Panc1 (cell line): ENCODE measurements at regions not wholly inside any gene's neighbourhood (a gene's known extent, or its start where the extent isn't known, plus 50 kb on each side); places are given as distances from the start of the nearest gene placed in this dataset.

Experiments
- ATAC-seq: fragments of 200-7000 bp; cut with Tn5 transposase; 2 replicates; pipeline ENCODE4 v1.9.1; 2020; ENCODE audit warnings: mild to moderate bottlenecking, moderate library complexity
- BruUV-seq: library from RNA; stranded (reverse); fragments of 400-500 nt; replicated peaks from 2 replicates; lab custom pipeline; 2021; lab: Mats Ljungman, UMichigan
- CTCF ChIA-PET: fragments of 300-600 bp; sonication (Branson Sonifier 250); formaldehyde crosslinking; loops from one replicate; lab custom pipeline; 2022; ENCODE audit warnings: antibody characterized with exemption; lab: Charles Lee
- POLR2A ChIA-PET: fragments of 300-600 bp; sonication (Branson Sonifier 250); formaldehyde crosslinking; loops from one replicate; lab custom pipeline; 2022; ENCODE audit warnings: antibody characterized with exemption; lab: Charles Lee
- DNase-seq: peaks from one replicate; pipeline ENCODE4 v3.0.0-alpha.2; 2010; ENCODE audit warnings: low read depth, low spot score
- H3K27ac ChIP-seq: 2 replicates; pipeline ENCODE4 v1.5.1; 2011; ENCODE audit warnings: mild to moderate bottlenecking, low read length, inconsistent platforms
- H3K27me3 ChIP-seq: fragments of 200-500 bp; sonication (Bioruptor generic); 2 replicates; pipeline ENCODE4 v1.6.0; 2014; ENCODE audit warnings: low read length, inconsistent platforms; ENCODE audit not compliant: control insufficient read depth, insufficient read depth
- H3K36me3 ChIP-seq: fragments of 200-500 bp; sonication (Bioruptor generic); 2 replicates; pipeline ENCODE4 v1.5.1; 2014; ENCODE audit warnings: inconsistent platforms, mild to moderate bottlenecking, low read length, moderate library complexity; ENCODE audit not compliant: control insufficient read depth, insufficient read depth
- H3K4me1 ChIP-seq: 2 replicates; pipeline ENCODE4 v1.5.1; 2011; ENCODE audit warnings: inconsistent platforms, mild to moderate bottlenecking, low read length, moderate library complexity; ENCODE audit not compliant: control insufficient read depth, insufficient read depth
- H3K4me3 ChIP-seq, 2 experiments: 2 replicates each; pipeline ENCODE4 v1.5.1; 2011 to 2012; ENCODE audit warnings: low read depth in 2 of 2, low read length in 2 of 2, mild to moderate bottlenecking in 2 of 2, inconsistent platforms in 1 of 2, moderate library complexity in 1 of 2
- H3K9me3 ChIP-seq: fragments of 200-500 bp; sonication (Bioruptor generic); 2 replicates; pipeline ENCODE4 v1.5.1; 2014; ENCODE audit warnings: low read depth, mild to moderate bottlenecking, inconsistent platforms, low read length, moderate library complexity; ENCODE audit not compliant: control insufficient read depth, insufficient read depth
- CTCF ChIP-seq: fragments of 450-650 bp; IDR thresholded peaks from 2 replicates; pipeline ENCODE4 v1.5.1; 2017; ENCODE audit warnings: mild to moderate bottlenecking
- POLR2AphosphoS5 ChIP-seq: IDR thresholded peaks from 2 replicates; pipeline ENCODE4 v1.6.1; 2012; ENCODE audit warnings: mild to moderate bottlenecking, low read depth, low read length, moderate library complexity
- SIN3A ChIP-seq: IDR thresholded peaks from 2 replicates; pipeline ENCODE4 v1.6.1; 2012; ENCODE audit warnings: low read depth, mild to moderate bottlenecking, low read length, moderate library complexity, borderline replicate concordance; ENCODE audit not compliant: insufficient read depth
- TCF7L2 ChIP-seq: IDR thresholded peaks from 2 replicates; pipeline ENCODE4 v1.6.1; 2011; ENCODE audit warnings: mild to moderate bottlenecking, low read depth, low read length, inconsistent platforms
- in situ Hi-C: cut with HindIII; loops from 2 replicates; pipeline ENCODE4 v1.10.0; 2016; ENCODE audit warnings: low sequenced_read_pairs, low pct_unique_long_range_greater_than_20kb
- intact Hi-C: fragments of 100-400 bp; cut with micrococcal nuclease; formaldehyde crosslinking; loops from one replicate; pipeline ENCODE4 v1.10.0; 2022; ENCODE audit not compliant: unreplicated experiment
- TF ChIP-seq, protein P1 (sequence below), 2 experiments: IDR thresholded peaks; 2 replicates each; pipeline ENCODE4 v1.6.1; 2011 to 2012; ENCODE audit warnings: low read depth in 2 of 2, control low read depth in 1 of 2, low read length in 1 of 2, mild to moderate bottlenecking in 1 of 2, moderate library complexity in 1 of 2; ENCODE audit not compliant: insufficient read depth in 1 of 2

DNA sequence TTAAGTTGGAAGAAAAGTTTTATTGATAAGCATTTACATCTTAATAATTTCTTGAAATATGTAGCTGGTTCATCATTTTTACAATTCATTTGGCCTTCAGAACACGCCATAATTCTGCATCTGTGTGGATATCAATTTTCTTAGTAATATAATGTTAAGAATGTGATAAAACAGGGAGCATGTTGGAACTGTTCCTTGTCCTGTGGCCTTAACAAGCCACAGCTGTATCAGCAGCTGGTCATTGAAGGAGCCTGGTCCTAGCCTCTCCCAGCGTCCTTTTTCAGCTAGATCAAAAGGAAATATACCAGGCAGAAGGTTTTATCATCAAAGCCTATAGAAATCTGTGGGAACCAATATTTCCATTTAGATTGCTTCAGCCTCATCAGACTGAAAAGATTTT is 421.8 kb downstream of the SPRY2 start:
- H3K4me3 ChIP-seq, result no peak overlapping the region
- no peaks in the 10 kb centered on the region for H3K36me3 ChIP-seq
- no peaks in the 10 kb centered on the region for H3K27me3 ChIP-seq
- H3K4me1 ChIP-seq, result peaks cover 9% of the 10 kb centered on the region
- in situ Hi-C loops, result no loop called here
- H3K9me3 ChIP-seq, result no peaks in the 10 kb centered on the region; the same call in 1 of the 2 replicates
- intact Hi-C loops, result no loop called here
- no TSS peak for BruUV-seq
- POLR2A ChIA-PET, result no interaction called here
- H3K27ac ChIP-seq, result peak overlapping the region; percentile 61; the same call in 1 of the 2 replicates
- CTCF ChIA-PET, result no interaction called here
- ATAC-seq, result no peak
- no peak for DNase-seq
- TF ChIP-seq SIN3A (no peak), TCF7L2 (0 out of 2 replicates have a peak, but pooled peaks have one; percentile 4)

- DNase-seq (no peak), ATAC-seq (no peak)
- no TSS peak for BruUV-seq
- Histone ChIP-seq H3K4me3 (no peak overlapping the region), H3K36me3 (no peaks in the 10 kb centered on the region), H3K27me3 (no peaks in the 10 kb centered on the region), H3K4me1 (peaks cover 9% of the 10 kb centered on the region), H3K9me3 (no peaks in the 10 kb centered on the region; the same call in 1 of the 2 replicates), H3K27ac (peak overlapping the region; percentile 61; the same call in 1 of the 2 replicates)
- ChIA-PET POLR2A (no interaction called here), CTCF (no interaction called here)
- TF ChIP-seq, protein P1, sequence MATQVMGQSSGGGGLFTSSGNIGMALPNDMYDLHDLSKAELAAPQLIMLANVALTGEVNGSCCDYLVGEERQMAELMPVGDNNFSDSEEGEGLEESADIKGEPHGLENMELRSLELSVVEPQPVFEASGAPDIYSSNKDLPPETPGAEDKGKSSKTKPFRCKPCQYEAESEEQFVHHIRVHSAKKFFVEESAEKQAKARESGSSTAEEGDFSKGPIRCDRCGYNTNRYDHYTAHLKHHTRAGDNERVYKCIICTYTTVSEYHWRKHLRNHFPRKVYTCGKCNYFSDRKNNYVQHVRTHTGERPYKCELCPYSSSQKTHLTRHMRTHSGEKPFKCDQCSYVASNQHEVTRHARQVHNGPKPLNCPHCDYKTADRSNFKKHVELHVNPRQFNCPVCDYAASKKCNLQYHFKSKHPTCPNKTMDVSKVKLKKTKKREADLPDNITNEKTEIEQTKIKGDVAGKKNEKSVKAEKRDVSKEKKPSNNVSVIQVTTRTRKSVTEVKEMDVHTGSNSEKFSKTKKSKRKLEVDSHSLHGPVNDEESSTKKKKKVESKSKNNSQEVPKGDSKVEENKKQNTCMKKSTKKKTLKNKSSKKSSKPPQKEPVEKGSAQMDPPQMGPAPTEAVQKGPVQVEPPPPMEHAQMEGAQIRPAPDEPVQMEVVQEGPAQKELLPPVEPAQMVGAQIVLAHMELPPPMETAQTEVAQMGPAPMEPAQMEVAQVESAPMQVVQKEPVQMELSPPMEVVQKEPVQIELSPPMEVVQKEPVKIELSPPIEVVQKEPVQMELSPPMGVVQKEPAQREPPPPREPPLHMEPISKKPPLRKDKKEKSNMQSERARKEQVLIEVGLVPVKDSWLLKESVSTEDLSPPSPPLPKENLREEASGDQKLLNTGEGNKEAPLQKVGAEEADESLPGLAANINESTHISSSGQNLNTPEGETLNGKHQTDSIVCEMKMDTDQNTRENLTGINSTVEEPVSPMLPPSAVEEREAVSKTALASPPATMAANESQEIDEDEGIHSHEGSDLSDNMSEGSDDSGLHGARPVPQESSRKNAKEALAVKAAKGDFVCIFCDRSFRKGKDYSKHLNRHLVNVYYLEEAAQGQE (IDR thresholded peaks at IDR 0.05; ENCODE audit: insufficient read depth in 1 of 2, low read depth in 2 of 2, low read length in 1 of 2), result no peak
- TF ChIP-seq SIN3A (no peak), TCF7L2 (0 out of 2 replicates have a peak, but pooled peaks have one; percentile 33), CTCF (no peak), POLR2AphosphoS5 (no peak)
- in situ Hi-C loops (no loop called here), intact Hi-C loops (no loop called here)
Measured at GRCh38 chr13:79918620-79919019, 422.3 kb downstream of the SPRY2 start.

GRCh38 chr13:79917628-79918027 is 423.3 kb downstream of the SPRY2 start:
- in situ Hi-C loops, result no loop called here

More at GRCh38 chr13:79917628-79918027, 423.3 kb downstream of the SPRY2 start:
- CTCF ChIA-PET, result no interaction called here
- Histone ChIP-seq H3K4me1 (peaks cover 9% of the 10 kb centered on the region), H3K27me3 (no peaks in the 10 kb centered on the region), H3K27ac (peak overlapping the region; percentile 39; the same call in 1 of the 2 replicates), H3K4me3 (no peak overlapping the region), H3K36me3 (no peaks in the 10 kb centered on the region), H3K9me3 (no peaks in the 10 kb centered on the region; the same call in 1 of the 2 replicates)
- ATAC-seq (no peak), DNase-seq (no peak)
- TF ChIP-seq POLR2AphosphoS5 (no peak), CTCF (0 out of 2 replicates have a peak, but pooled peaks have one; percentile 6), TCF7L2 (no peak)
- TF ChIP-seq, protein P1 (IDR thresholded peaks at IDR 0.05; ENCODE audit: insufficient read depth in 1 of 2, low read depth in 2 of 2, low read length in 1 of 2), result no peak
- intact Hi-C loops, result no loop called here
- no TSS peak for BruUV-seq
- POLR2A ChIA-PET, result no interaction called here
